Stimulated activated CD8-positive, alpha-beta memory T cell treated with anti-CD3 and anti-CD28 coated beads, Interleukin-15, amount 100 ng/mL, for 1 hour (primary cell): ENCODE measurements at regions not wholly inside any gene's neighbourhood (a gene's known extent, or its start where the extent isn't known, plus 50 kb on each side); places are given as distances from the start of the nearest gene placed in this dataset.

Experiments used
- DNase-seq: peaks from one replicate; pipeline ENCODE4 v3.0.0-alpha.2; 2020; ENCODE audit warnings: low read depth

DNA sequence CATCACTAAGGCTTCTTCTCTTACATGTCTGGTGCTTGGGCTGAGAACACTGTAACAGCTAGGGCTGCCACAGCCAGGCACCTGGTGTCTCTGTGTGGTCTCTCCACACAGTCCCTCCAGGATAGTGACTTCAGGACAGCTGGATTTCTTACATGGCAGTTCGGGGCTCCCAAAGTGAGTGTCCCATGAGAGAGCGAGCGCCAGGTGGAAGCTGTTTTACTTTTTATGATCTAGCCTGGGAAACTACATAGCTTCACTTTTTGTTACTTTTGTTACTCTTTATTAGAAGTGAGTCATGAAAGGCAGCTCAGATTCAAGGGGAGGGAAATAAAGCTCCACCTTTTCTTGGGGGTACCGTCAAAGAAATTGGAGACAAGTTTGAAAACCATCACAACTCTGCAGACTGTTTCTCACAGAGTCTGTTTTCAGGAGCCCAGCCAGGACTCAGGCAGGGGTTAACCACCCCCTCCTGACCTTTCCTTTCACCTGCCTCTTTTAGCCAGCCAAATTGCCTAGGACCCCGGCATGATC lies 373.0 kb downstream of the MID1IP1 start:
- no peak for DNase-seq

DNA sequence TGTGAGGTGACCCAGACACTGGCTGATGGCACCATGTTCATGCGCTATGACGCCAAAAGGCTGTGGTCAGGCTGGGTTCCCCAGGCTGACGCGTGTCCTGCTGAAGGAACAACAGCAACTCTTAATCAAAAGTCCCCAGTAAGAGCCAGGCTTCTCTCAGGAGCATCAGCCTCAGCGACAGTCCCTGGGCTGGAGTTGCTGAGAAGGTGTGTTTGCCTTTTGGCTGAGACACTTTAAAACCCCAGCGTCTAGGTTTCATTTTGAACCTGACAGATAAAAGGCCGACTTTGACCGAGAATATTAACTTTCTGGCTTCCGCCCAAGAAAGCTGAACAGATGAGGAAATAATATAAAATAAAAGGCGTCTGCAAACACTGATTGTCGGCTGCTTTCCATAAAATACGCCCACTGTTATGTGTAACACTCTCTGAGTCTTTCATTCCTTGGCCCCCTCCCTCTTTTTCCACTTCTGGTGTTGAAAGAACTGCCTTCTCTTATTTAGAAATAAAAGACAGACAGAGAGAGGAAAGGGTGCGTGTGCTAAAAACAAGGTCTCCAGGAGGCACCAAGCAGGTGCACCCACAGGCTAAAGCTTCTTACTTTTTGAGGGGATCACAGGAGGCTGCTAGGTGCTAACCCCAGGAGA lies 373.6 kb downstream of the MID1IP1 start:
- DNase-seq = no peak

GRCh38 chrX:39175418-39176057 lies 374.3 kb downstream of the MID1IP1 start:
- no peak for DNase-seq

GRCh38 chrX:39176105-39176504 lies 374.8 kb downstream of the MID1IP1 start:
- no peak for DNase-seq

DNA sequence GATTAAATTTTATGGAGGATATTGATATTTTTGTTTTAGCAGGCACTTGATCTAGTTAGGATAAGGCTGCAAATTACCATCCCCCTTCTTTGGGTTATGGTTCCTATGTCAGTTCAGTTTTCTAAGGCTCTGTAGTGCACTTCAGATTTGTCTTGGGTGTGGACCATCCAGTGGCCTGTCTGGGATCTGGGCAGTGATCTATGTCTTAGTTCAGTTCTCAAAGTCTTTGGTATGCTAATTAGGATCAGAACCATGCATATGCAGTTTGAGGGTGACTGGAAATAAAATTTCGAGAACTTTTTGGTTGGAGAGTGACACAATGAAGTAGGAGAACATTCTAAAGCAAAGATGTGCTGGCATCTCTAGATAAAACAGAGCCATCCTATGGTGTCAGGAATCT lies 388.2 kb downstream of the MID1IP1 start:
- DNase-seq = no peak

DNA sequence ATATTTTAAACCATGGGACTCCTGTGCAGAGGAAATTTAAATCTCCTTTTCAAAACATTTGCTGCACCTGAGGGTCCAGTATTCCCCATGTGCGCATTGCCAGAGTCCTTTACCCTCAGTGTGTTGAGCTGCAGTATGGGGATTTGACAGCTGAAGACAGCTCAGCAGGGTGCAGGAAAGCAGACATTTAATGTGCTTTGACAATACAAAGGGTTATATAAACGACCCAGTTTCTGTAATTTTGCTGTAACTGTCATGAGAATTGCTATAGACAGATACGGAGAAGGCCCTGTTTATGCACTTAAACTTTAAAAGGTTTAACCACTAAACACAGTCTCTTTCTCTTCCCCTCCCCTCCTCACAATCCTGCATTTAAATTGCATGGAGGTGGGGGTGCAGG lies 393.4 kb downstream of the MID1IP1 start:
- no peak for DNase-seq

GRCh38 chrX:39195156-39195555 lies 393.9 kb downstream of the MID1IP1 start:
- no peak for DNase-seq

DNA sequence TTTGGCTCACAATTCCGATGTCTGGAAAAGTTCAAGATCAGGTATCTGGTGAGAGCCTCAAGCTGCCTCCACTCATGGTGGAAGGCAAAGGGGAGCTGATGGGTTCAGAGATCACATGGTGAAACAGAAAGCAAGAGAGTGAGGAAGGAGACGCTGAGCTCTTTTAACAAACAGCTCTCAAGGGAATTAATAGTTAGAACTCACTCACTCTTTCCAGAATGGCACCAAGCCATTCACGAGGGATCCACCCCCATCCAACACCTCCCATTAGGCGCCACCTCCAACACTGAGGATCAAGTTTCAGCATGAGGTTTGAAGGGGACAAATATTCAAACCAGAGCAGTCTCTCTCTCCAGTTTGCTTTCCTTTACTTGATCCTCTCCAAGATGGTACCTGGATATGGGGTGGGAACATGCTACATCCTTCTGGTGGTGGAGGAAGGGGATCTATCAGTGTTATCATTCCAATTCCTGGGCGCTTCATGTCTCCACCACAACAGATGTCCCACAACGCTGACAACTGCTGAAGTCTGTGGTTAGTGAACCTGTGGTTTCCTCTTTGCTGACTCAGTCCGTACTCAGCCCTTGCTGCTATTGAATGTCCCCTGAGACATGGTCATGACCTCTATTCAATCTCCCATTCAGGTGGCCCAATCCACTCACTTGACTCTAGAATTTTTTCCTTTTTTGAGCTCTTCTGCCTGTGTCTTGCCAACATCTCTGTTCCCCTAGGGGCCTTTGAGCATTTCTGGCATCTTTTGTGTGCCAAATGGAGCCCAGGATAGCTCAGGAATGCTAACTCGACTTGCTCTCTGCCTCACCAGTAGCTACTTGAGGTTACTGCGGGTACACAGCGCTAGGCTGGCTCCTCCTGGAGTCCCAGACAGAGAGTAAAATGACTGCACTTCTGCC lies 395.2 kb downstream of the MID1IP1 start:
- DNase-seq = no peak

GRCh38 chrX:39199429-39199828 lies 398.2 kb downstream of the MID1IP1 start:
- no peak for DNase-seq

DNA sequence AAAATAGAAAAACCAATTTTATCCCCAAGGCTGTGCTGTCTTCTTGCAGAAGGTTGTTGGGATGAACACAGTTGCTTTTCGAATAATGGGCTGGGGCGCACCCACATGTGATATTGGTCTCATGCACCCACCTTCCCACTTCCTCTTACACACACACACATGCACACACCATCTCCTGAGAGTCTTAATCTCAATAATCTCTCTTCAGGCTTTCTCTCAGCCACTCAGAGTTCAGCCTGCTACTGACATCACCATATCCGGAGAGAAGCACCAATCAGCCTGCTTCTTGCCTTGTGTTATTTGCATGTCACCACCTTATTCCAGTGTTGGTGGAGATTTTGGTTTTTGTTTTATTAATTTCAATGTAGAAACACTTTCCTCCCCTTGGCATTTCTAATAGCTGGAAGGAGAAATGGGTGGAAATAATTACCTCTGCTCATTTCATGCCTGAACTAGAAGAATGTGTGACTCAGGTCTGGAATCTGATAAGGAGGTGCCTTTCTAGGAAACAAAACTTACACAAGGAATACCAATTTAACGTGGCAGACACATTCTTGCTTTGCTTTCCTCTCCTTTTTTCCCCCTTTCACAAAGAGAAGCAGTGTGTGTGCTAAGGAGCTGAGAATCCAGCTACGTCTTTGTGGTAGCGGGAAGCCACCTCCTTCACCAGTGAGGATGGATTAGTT lies 400.2 kb downstream of the MID1IP1 start:
- no peak for DNase-seq

DNA sequence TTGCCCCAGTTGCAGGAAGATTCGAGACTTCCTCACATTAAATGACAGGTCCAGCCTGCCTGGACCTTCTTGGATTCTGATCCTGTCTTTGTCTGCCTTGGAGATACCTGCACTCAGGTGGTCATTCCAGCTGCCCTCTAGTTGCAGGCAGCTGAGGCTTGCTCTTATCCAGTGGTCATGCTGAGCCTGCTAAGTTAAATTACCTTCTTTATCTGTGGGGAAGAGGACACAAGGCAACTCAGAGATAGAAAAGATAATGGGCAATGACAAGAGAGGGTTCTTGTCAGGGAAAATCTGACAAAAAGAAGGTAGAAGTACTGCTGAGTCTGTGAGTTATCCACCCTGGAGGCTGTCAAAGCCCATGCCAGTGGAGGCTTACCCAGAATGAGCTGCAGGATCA lies 401.4 kb downstream of the MID1IP1 start:
- DNase-seq = no peak

DNA sequence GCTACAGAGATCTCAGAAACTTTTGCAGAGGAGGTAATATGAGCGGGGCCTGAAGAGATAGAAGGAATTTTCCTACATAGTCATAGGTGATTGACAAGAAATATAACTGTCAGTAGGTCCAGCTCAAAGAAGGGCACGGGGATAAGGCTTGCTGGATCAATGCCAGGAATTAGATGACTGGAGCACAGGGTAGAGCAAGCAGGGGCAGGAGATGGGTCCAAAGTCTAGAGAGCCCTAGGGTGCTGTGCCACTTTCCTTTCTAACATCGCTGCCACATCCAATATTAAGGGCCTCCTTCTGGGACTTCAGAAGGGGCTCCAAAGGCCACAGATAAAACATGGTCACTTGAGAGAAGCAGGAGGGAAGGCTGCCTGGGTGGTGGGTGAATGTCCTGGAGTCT lies 402.2 kb downstream of the MID1IP1 start:
- DNase-seq = no peak

- no peak for DNase-seq
Observed at GRCh38 chrX:39204353-39204752, 403.1 kb downstream of the MID1IP1 start.

DNA sequence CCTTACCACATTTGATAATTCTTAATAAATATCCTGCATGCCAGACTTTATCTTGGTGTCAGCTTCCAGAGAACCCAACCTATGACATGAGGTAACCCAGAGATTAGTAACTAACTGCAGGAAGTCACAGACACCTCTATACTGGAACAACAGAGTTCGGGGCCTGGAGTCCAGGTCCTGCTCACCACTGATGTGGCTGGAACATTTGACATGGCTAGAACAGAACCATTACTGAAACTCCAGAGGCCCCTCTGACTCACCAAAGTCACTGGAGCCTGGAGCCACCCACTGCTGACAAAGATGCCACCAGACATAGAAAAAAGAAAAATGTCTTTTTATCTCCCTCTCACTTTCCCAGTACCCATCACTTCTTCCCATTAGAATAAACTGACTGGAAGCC lies 403.7 kb downstream of the MID1IP1 start:
- DNase-seq = no peak

- no peak for DNase-seq
Observed at GRCh38 chrX:39205467-39205866, 404.2 kb downstream of the MID1IP1 start.

DNA sequence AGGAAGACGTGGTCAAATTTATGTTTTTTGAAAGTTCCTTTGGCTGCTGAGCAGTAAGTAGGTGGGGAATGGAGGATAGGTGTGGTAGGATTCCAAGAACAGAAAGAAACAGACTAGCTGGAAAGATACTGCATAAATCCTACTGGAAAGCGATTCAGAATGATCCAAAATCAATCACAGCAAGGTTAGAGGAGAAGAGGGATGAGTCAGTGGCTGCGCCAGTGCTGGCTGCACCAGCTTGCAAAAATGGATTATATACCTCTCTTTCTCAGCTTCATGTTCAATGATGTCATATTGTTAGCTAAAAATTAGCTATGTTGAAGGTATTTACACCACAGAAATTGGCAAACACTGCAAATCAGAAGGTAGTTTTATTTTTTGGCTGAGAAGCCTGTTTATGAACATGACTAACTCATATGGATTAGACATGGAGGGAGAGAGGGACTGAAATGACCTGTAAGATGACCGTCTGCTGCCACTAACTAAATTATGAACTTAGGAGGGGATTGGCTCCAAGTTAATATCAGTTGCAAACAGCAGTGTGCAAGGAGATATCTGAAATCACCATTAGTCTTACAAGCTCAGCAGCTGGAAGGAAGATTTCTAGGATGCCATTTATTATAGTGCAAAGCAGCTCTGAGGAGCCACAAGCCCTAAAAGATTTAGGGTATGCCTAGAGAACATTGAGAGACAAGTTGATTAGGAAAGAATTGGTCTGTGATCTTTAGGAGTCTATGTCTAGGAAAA lies 405.3 kb downstream of the MID1IP1 start:
- DNase-seq = no peak

- no peak for DNase-seq
Observed at GRCh38 chrX:39211501-39211900, 410.2 kb downstream of the MID1IP1 start.

DNA sequence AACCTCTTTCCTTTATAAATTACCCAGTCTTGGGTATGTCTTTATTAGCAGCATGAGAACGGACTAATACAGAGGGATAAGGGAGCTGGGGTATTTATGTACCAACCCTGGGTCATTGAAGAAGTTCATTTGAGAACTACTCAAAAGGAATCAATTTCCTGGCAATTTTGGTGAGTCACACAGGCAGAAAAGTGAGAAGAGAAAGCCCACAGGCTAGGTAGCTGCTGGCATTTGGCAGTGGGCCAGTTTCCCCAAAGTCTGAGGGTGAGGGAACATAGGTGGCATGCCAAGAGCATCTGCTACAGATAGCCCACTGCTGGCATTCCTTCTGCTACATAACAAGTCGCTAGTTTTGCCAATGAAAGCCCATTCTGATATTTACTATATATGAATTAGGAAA lies 411.2 kb downstream of the MID1IP1 start:
- DNase-seq = no peak

DNA sequence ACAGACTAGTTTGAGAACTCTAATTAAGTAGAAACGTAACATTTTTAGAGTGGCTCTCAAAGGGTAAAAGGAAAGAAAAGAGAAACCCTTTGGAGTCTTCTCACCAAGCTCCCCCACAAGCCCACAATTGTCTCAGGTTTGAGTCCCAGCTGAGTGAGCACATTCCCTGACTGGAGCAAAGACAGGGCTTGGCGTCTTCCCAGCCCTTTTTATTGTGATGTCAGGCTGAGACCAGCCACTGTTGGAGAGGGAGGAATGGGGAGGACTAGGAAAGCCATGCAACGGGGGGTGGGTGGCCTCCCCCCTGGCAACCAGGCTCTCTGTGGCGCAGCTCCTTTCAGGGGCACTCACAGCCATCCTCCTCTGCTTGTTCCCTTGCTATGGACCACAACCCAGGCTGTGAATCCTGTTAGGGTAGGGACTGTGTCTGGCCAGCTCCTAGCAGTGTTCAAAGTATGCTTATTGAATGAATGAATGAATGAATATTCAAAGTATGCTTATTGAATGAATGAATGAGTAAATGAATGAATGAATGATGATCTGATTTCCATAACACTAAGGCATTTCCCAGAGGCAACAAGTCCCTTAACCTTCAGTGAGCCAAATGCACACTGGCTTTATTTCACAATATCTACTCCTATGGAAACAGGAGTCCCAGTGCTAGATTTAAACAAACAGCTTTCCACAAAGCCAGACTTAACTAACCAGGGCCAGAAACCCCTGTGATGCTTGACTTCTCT lies 413.3 kb downstream of the MID1IP1 start:
- DNase-seq = no peak

DNA sequence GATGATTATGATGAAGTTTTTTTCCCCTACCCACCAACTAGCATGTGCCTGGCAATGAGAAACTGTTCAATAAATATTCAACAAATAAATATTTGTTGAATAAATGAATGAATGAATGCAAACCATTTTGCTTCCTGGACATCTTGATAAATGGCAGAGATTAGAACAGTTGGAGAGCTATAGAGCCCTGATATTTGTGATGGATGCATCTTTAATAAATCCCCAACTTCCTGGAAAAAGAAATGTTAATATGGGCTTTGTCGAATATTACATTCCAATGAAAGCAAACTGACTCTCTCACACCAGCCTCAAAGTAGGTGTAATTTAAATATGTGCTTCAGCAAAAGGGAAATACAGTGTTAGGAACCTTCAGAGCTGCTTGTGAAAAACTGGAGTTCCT lies 419.7 kb downstream of the MID1IP1 start:
- DNase-seq = no peak
